ENCODE measurements at regions not wholly inside any gene's neighbourhood (a gene's known extent, or its start where the extent isn't known, plus 50 kb on each side); places are given as distances from the start of the nearest gene placed in this dataset.

DNA sequence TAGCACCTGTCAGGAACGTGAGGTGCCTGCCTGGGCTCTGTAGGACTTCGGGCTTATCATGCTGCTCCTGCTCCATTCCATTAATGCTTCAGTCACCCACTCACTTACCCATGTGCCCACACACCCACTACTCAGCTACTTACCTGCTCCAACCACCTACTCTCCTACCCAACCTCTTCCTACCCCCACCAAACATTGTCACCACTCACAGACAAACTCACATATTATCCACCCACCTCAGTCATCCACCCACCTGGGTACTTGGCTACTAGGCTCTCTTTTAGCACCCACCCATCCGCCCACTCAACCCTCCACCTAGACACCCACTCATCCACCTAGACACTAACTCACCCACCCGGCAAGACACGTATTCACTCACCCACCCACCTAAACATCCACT, 724.7 kb upstream of the RAB6C start:
- TF ChIP-seq, protein P1, sequence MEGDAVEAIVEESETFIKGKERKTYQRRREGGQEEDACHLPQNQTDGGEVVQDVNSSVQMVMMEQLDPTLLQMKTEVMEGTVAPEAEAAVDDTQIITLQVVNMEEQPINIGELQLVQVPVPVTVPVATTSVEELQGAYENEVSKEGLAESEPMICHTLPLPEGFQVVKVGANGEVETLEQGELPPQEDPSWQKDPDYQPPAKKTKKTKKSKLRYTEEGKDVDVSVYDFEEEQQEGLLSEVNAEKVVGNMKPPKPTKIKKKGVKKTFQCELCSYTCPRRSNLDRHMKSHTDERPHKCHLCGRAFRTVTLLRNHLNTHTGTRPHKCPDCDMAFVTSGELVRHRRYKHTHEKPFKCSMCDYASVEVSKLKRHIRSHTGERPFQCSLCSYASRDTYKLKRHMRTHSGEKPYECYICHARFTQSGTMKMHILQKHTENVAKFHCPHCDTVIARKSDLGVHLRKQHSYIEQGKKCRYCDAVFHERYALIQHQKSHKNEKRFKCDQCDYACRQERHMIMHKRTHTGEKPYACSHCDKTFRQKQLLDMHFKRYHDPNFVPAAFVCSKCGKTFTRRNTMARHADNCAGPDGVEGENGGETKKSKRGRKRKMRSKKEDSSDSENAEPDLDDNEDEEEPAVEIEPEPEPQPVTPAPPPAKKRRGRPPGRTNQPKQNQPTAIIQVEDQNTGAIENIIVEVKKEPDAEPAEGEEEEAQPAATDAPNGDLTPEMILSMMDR (IDR thresholded peaks at IDR 0.05; ENCODE audit: low read depth, low read length) = no peak
- no peak for TF ChIP-seq EZH2phosphoT487 (IDR thresholded peaks at IDR 0.05; ENCODE audit: low read depth)
